ENCODE measurements at regions not wholly inside any gene's neighbourhood (a gene's known extent, or its start where the extent isn't known, plus 50 kb on each side); places are given as distances from the start of the nearest gene placed in this dataset.

GRCh38 chr2:136222862-136223261, 104.9 kb upstream of the CXCR4 start:
- TF ChIP-seq, protein P1, sequence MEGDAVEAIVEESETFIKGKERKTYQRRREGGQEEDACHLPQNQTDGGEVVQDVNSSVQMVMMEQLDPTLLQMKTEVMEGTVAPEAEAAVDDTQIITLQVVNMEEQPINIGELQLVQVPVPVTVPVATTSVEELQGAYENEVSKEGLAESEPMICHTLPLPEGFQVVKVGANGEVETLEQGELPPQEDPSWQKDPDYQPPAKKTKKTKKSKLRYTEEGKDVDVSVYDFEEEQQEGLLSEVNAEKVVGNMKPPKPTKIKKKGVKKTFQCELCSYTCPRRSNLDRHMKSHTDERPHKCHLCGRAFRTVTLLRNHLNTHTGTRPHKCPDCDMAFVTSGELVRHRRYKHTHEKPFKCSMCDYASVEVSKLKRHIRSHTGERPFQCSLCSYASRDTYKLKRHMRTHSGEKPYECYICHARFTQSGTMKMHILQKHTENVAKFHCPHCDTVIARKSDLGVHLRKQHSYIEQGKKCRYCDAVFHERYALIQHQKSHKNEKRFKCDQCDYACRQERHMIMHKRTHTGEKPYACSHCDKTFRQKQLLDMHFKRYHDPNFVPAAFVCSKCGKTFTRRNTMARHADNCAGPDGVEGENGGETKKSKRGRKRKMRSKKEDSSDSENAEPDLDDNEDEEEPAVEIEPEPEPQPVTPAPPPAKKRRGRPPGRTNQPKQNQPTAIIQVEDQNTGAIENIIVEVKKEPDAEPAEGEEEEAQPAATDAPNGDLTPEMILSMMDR (IDR thresholded peaks at IDR 0.05) = no peak
- Histone ChIP-seq H3K9me3 (no peaks in the 10 kb centered on the region), H3K27me3 (no peaks in the 10 kb centered on the region), H3K36me3 (no peaks in the 10 kb centered on the region), H3K4me3 (no peak overlapping the region), H3K27ac (no peak overlapping the region), H3K4me1 (no peaks in the 10 kb centered on the region)
- ATAC-seq (no peak), DNase-seq (no peak), FAIRE-seq (no peak)
- 69 to 75% methylated on average over 5 of the region's 5 CpGs for WGBS, 2 donors
- intact Hi-C loops (cut with DNase I) = no loop called here

GRCh38 chr2:136221026-136221425, 103.1 kb upstream of the CXCR4 start:
- no peak for ATAC-seq
- H3K4me3 ChIP-seq = no peak overlapping the region
- DNase-seq = no peak
- WGBS, 2 donors = 75% methylated on average over 3 of the region's 3 CpGs
- TF ChIP-seq, protein P1 (IDR thresholded peaks at IDR 0.05) = no peak
- no peaks in the 10 kb centered on the region for H3K36me3 ChIP-seq
- no peak overlapping the region for H3K27ac ChIP-seq
- H3K4me1 ChIP-seq = no peaks in the 10 kb centered on the region
- intact Hi-C loops (cut with DNase I) = no loop called here
- FAIRE-seq = no peak
- H3K27me3 ChIP-seq = no peaks in the 10 kb centered on the region
- no peaks in the 10 kb centered on the region for H3K9me3 ChIP-seq

- TF ChIP-seq, protein P1 (IDR thresholded peaks at IDR 0.05) = no peak
- FAIRE-seq (no peak), ATAC-seq (no peak), DNase-seq (no peak)
- Histone ChIP-seq H3K4me3 (no peak overlapping the region), H3K4me1 (peaks cover 0 to 8% (median 0%) of the 10 kb centered on the region in 3 donors), H3K9me3 (no peaks in the 10 kb centered on the region), H3K36me3 (no peaks in the 10 kb centered on the region), H3K27me3 (no peaks in the 10 kb centered on the region), H3K27ac (no peak overlapping the region)
- WGBS, 2 donors = 65 to 78% methylated on average over 4 of the region's 4 CpGs
- intact Hi-C loops (cut with DNase I) = no loop called here
Observed at GRCh38 chr2:136219963-136220362, 102.0 kb upstream of the CXCR4 start.

DNA sequence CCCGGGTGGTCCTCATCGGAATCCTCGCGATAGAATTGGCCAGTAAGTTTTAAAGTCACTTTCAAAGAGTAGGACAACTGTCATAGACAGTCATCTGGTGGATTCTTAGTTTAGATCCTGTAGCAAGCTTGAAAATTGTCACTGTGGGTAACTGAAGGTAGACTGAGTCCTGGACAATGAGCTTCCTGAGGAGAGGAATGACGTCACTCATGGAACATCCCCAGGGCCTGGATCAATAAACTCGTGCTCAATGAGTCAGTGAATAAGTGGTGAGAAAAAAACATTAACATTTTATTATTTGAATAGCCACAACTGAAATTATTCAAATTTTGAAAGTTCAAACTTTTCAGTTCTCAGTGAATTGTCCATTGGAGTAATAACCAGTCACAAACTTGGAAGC, 101.4 kb upstream of the CXCR4 start:
- TF ChIP-seq, protein P1 (IDR thresholded peaks at IDR 0.05) = no peak
- Histone ChIP-seq H3K9me3 (no peaks in the 10 kb centered on the region), H3K36me3 (no peaks in the 10 kb centered on the region), H3K27me3 (no peaks in the 10 kb centered on the region), H3K4me1 (peaks cover 0 to 8% (median 2%) of the 10 kb centered on the region in 3 donors), H3K4me3 (no peak overlapping the region), H3K27ac (no peak overlapping the region)
- FAIRE-seq = no peak
- WGBS, 2 donors = 60 to 61% methylated on average over 6 of the region's 6 CpGs
- no peak for ATAC-seq
- DNase-seq = no peak
- intact Hi-C loops (cut with DNase I) = no loop called here

DNA sequence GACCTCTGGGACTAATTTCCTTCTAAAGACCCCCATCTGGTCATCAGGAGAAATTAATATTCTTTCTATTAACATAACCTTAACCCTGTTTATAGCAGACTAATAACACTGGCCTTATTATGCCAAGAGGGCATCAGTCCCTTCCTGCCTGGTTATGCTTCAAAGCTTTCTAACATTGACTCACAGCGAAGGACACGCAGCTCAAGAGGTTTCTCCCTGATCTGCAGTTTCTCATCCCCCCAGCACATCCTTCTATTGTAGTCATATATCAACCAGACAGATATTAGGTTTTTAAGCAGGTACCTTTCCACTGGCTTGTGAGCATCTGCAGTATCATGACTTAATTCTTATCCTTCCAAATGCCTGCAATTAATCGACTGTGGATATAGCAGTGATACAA, 100.0 kb upstream of the CXCR4 start:
- no peaks in the 10 kb centered on the region for H3K36me3 ChIP-seq
- 86 to 88% methylated on average over 3 of the region's 3 CpGs for WGBS, 2 donors
- TF ChIP-seq, protein P1 (IDR thresholded peaks at IDR 0.05) = no peak
- peaks cover 0 to 8% (median 5%) of the 10 kb centered on the region in 3 donors for H3K4me1 ChIP-seq
- intact Hi-C loops (cut with DNase I) = no loop called here
- no peak overlapping the region for H3K4me3 ChIP-seq
- ATAC-seq = no peak
- no peak for DNase-seq
- H3K27ac ChIP-seq = no peak overlapping the region
- H3K9me3 ChIP-seq = no peaks in the 10 kb centered on the region
- H3K27me3 ChIP-seq = no peaks in the 10 kb centered on the region
- FAIRE-seq = no peak
